GM19397 (cell line): ENCODE measurements at regions not wholly inside any gene's neighbourhood (a gene's known extent, or its start where the extent isn't known, plus 50 kb on each side); places are given as distances from the start of the nearest gene placed in this dataset.

Source experiments
- ATAC-seq: cut with Tn5 transposase; IDR thresholded peaks from one replicate; pipeline ENCODE4 v1.9.1; 2021; ENCODE audit warnings: mild to moderate bottlenecking, moderate library complexity; ENCODE audit not compliant: unreplicated experiment

GRCh38 chr10:123402021-123402420, 247.8 kb downstream of the BUB3 start:
- ATAC-seq, result no peak

- ATAC-seq, result peak; percentile 59
Observed at GRCh38 chr10:123402656-123403055, 248.5 kb downstream of the BUB3 start.

- ATAC-seq, result no peak
Observed at GRCh38 chr10:123404357-123404756, 250.2 kb downstream of the BUB3 start.

- no peak for ATAC-seq
Observed at GRCh38 chr10:123408660-123409059, 254.5 kb downstream of the BUB3 start.

GRCh38 chr10:123409426-123409825, 255.2 kb downstream of the BUB3 start:
- no peak for ATAC-seq

- no peak for ATAC-seq
Observed at GRCh38 chr10:123409884-123410283, 255.7 kb downstream of the BUB3 start.

- no peak for ATAC-seq
Observed at GRCh38 chr10:123413353-123413752, 252.8 kb upstream of the GPR26 start.

- ATAC-seq, result no peak
Observed at GRCh38 chr10:123415523-123415922, 250.6 kb upstream of the GPR26 start.

- ATAC-seq, result no peak
Observed at GRCh38 chr10:123417414-123417813, 248.7 kb upstream of the GPR26 start.

GRCh38 chr10:123421461-123421860, 244.7 kb upstream of the GPR26 start:
- no peak for ATAC-seq

- no peak for ATAC-seq
Observed at GRCh38 chr10:123422261-123422660, 243.9 kb upstream of the GPR26 start.

- no peak for ATAC-seq
Observed at GRCh38 chr10:123424537-123424936, 241.6 kb upstream of the GPR26 start.

- no peak for ATAC-seq
Observed at GRCh38 chr10:123425680-123426079, 240.5 kb upstream of the GPR26 start.

- ATAC-seq, result no peak
Observed at GRCh38 chr10:123427165-123427786, 238.9 kb upstream of the GPR26 start.

- ATAC-seq, result no peak
Observed at GRCh38 chr10:123428391-123428790, 237.8 kb upstream of the GPR26 start.

- no peak for ATAC-seq
Observed at GRCh38 chr10:123429706-123430221, 236.4 kb upstream of the GPR26 start.

GRCh38 chr10:123433539-123433938, 232.6 kb upstream of the GPR26 start:
- ATAC-seq, result no peak

GRCh38 chr10:123434435-123435039, 231.6 kb upstream of the GPR26 start:
- no peak for ATAC-seq

GRCh38 chr10:123442901-123443300, 223.3 kb upstream of the GPR26 start:
- ATAC-seq, result peak; percentile 92

- no peak for ATAC-seq
Observed at GRCh38 chr10:123443924-123444323, 222.2 kb upstream of the GPR26 start.

- ATAC-seq, result no peak
Observed at GRCh38 chr10:123445261-123445775, 220.8 kb upstream of the GPR26 start.

- ATAC-seq, result no peak
Observed at GRCh38 chr10:123446449-123447156, 219.6 kb upstream of the GPR26 start.
